ENCODE measurements at regions not wholly inside any gene's neighbourhood (a gene's known extent, or its start where the extent isn't known, plus 50 kb on each side); places are given as distances from the start of the nearest gene placed in this dataset.

DNA sequence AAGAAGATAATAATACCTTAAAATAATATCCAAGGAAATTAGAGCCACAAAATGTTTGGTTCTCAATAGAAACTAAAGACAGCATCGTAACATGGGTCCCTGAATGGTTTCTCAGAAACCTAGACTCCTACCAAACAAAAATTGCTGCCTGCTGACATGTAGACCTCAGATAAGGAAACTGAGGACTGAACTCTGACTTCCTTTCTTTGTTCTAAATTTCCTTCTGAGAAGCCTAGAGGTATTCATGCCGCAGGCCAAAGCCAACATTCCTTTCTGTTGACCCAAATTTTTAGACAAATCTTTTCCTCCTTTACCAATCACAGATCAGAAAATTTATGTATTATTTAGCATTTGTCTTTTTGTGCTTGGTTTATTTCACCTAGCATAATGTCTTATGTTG lies 816.7 kb upstream of the PHF14 start:
- DNase-seq: no peak
- intact Hi-C loops (cut with DNase I; ENCODE audit: low total_unique reads): no loop called here
- no peak for TF ChIP-seq EP300 (IDR thresholded peaks at IDR 0.05)
- TF ChIP-seq, protein P1, sequence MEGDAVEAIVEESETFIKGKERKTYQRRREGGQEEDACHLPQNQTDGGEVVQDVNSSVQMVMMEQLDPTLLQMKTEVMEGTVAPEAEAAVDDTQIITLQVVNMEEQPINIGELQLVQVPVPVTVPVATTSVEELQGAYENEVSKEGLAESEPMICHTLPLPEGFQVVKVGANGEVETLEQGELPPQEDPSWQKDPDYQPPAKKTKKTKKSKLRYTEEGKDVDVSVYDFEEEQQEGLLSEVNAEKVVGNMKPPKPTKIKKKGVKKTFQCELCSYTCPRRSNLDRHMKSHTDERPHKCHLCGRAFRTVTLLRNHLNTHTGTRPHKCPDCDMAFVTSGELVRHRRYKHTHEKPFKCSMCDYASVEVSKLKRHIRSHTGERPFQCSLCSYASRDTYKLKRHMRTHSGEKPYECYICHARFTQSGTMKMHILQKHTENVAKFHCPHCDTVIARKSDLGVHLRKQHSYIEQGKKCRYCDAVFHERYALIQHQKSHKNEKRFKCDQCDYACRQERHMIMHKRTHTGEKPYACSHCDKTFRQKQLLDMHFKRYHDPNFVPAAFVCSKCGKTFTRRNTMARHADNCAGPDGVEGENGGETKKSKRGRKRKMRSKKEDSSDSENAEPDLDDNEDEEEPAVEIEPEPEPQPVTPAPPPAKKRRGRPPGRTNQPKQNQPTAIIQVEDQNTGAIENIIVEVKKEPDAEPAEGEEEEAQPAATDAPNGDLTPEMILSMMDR (IDR thresholded peaks at IDR 0.05): no peak
- TF ChIP-seq POLR2A (IDR thresholded peaks at IDR 0.05): no peak
- no peak for TF ChIP-seq POLR2AphosphoS5 (IDR thresholded peaks at IDR 0.05)
- Histone ChIP-seq H3K4me1 (no peaks in the 10 kb centered on the region), H3K4me3 (no peak overlapping the region), H3K27me3 (no peaks in the 10 kb centered on the region), H3K27ac (no peak overlapping the region), H3K9me3 (no peaks in the 10 kb centered on the region), H3K36me3 (no peaks in the 10 kb centered on the region)
- 58 to 80% (median 73%) methylated on average over 2 of the region's 2 CpGs for WGBS, 5 donors

- no peak for DNase-seq
- Histone ChIP-seq H3K4me1 (no peaks in the 10 kb centered on the region), H3K9me3 (no peaks in the 10 kb centered on the region), H3K4me3 (no peak overlapping the region), H3K27ac (no peak overlapping the region), H3K36me3 (no peaks in the 10 kb centered on the region), H3K27me3 (no peaks in the 10 kb centered on the region)
- no peak for TF ChIP-seq EP300 (IDR thresholded peaks at IDR 0.05)
- TF ChIP-seq, protein P1 (IDR thresholded peaks at IDR 0.05): no peak
- no peak for TF ChIP-seq POLR2A (IDR thresholded peaks at IDR 0.05)
- TF ChIP-seq POLR2AphosphoS5 (IDR thresholded peaks at IDR 0.05): no peak
- intact Hi-C loops (cut with DNase I; ENCODE audit: low total_unique reads): no loop called here
- 68 to 76% (median 72%) methylated on average over 2 of the region's 2 CpGs for WGBS, 5 donors
Measured at GRCh38 chr7:10181996-10182395, 791.7 kb upstream of the PHF14 start.

- DNase-seq: no peak
- 95 to 98% (median 96%) methylated on average over 3 of the region's 3 CpGs for WGBS, 5 donors
- no peak for TF ChIP-seq EP300 (IDR thresholded peaks at IDR 0.05)
- no peak for TF ChIP-seq POLR2AphosphoS5 (IDR thresholded peaks at IDR 0.05)
- TF ChIP-seq, protein P1 (IDR thresholded peaks at IDR 0.05): no peak
- no peak for TF ChIP-seq POLR2A (IDR thresholded peaks at IDR 0.05)
- no peaks in the 10 kb centered on the region for H3K9me3 ChIP-seq
- no peaks in the 10 kb centered on the region for H3K36me3 ChIP-seq
- H3K27me3 ChIP-seq: no peaks in the 10 kb centered on the region
- H3K4me3 ChIP-seq: no peak overlapping the region
- intact Hi-C loops (cut with DNase I; ENCODE audit: low total_unique reads): no loop called here
- no peak overlapping the region for H3K27ac ChIP-seq
- H3K4me1 ChIP-seq: no peaks in the 10 kb centered on the region
Measured at GRCh38 chr7:10192074-10192473, 781.6 kb upstream of the PHF14 start.

GRCh38 chr7:10205696-10206095 lies 768.0 kb upstream of the PHF14 start:
- TF ChIP-seq POLR2A (IDR thresholded peaks at IDR 0.05) (no peak), EP300 (IDR thresholded peaks at IDR 0.05) (no peak), POLR2AphosphoS5 (IDR thresholded peaks at IDR 0.05) (no peak)
- TF ChIP-seq, protein P1 (IDR thresholded peaks at IDR 0.05): no peak
- DNase-seq: no peak
- intact Hi-C loops (cut with DNase I; ENCODE audit: low total_unique reads): no loop called here
- Histone ChIP-seq H3K27me3 (no peaks in the 10 kb centered on the region), H3K4me3 (no peak overlapping the region), H3K9me3 (no peaks in the 10 kb centered on the region), H3K27ac (no peak overlapping the region), H3K36me3 (no peaks in the 10 kb centered on the region), H3K4me1 (peaks cover 0 to 9% (median 0%) of the 10 kb centered on the region in 4 donors)
- WGBS, 5 donors: 13 to 30% (median 26%) methylated on average over 1 of the region's 1 CpG
